GM23338 (cell line): ENCODE measurements at regions not wholly inside any gene's neighbourhood (a gene's known extent, or its start where the extent isn't known, plus 50 kb on each side); places are given as distances from the start of the nearest gene placed in this dataset.

Experiments
- ATAC-seq: fragments of 200-7000 bp; cut with Tn5 transposase; 3 replicates; pipeline ENCODE4 v1.9.1; 2020
- DNase-seq: peaks from one replicate; pipeline ENCODE4 v3.0.0-alpha.2; 2015; ENCODE audit warnings: low spot score
- H2AFZ ChIP-seq: fragments of 200-600 bp; sonication (generic); 2 replicates; pipeline ENCODE4 v1.8.0; 2016; ENCODE audit warnings: antibody characterized with exemption, mild to moderate bottlenecking, moderate library complexity
- H3F3A ChIP-seq: fragments of 200-600 bp; sonication (generic); replicated peaks from 2 replicates; pipeline ENCODE4 v1.8.0; 2017; ENCODE audit warnings: antibody characterized with exemption, mixed run types, low read depth
- H3K27ac ChIP-seq: fragments of 200-600 bp; sonication (generic); 2 replicates; pipeline ENCODE4 v1.6.1; 2016; ENCODE audit warnings: low read depth
- H3K27me3 ChIP-seq: fragments of 200-600 bp; sonication (generic); 2 replicates; pipeline ENCODE4 v1.8.0; 2016; ENCODE audit warnings: mild to moderate bottlenecking, mixed run types, moderate library complexity; ENCODE audit not compliant: insufficient read depth
- H3K36me3 ChIP-seq: fragments of 200-600 bp; sonication (generic); 2 replicates; pipeline ENCODE4 v1.8.0; 2016; ENCODE audit warnings: mild to moderate bottlenecking; ENCODE audit not compliant: insufficient read depth
- H3K4me1 ChIP-seq: fragments of 200-600 bp; sonication (generic); 2 replicates; pipeline ENCODE4 v1.8.0; 2016; ENCODE audit warnings: mild to moderate bottlenecking, moderate library complexity; ENCODE audit not compliant: insufficient read depth
- H3K4me2 ChIP-seq: fragments of 200-600 bp; sonication (generic); 2 replicates; pipeline ENCODE4 v1.7.1; 2017; ENCODE audit warnings: mixed run types
- H3K4me3 ChIP-seq: fragments of 200-600 bp; sonication (generic); 2 replicates; pipeline ENCODE4 v1.6.1; 2016; ENCODE audit warnings: mixed run types
- H3K79me2 ChIP-seq: fragments of 200-600 bp; sonication (generic); replicated peaks from 2 replicates; pipeline ENCODE4 v1.8.0; 2017; ENCODE audit warnings: mild to moderate bottlenecking; ENCODE audit not compliant: insufficient read depth
- H3K9me2 ChIP-seq: fragments of 200-600 bp; sonication (generic); 2 replicates; pipeline ENCODE4 v1.8.0; 2017; ENCODE audit not compliant: insufficient read depth
- H4K20me1 ChIP-seq: fragments of 200-600 bp; sonication (generic); replicated peaks from 2 replicates; pipeline ENCODE4 v1.8.0; 2017; ENCODE audit warnings: mild to moderate bottlenecking; ENCODE audit not compliant: insufficient read depth
- H3K27ac Mint-ChIP-seq: 2 replicates; pipeline ENCODE4 v1.8.0; 2020; ENCODE audit warnings: inconsistent platforms, mild to moderate bottlenecking, moderate library complexity, mixed read lengths
- H3K27me3 Mint-ChIP-seq: 3 replicates; pipeline ENCODE4 v1.8.0; 2022; ENCODE audit warnings: low read depth, mild to moderate bottlenecking, moderate library complexity, mixed read lengths, inconsistent platforms; ENCODE audit not compliant: insufficient read depth, poor library complexity
- H3K36me3 Mint-ChIP-seq: 3 replicates; pipeline ENCODE4 v1.8.0; 2021; ENCODE audit warnings: low read depth, mild to moderate bottlenecking, inconsistent platforms, moderate library complexity, mixed read lengths
- H3K4me1 Mint-ChIP-seq: 3 replicates; pipeline ENCODE4 v1.8.0; 2020; ENCODE audit warnings: mild to moderate bottlenecking, inconsistent platforms, mixed read lengths
- H3K4me3 Mint-ChIP-seq: 3 replicates; pipeline ENCODE4 v1.8.0; 2021; ENCODE audit warnings: moderate library complexity, mild to moderate bottlenecking, inconsistent platforms, mixed read lengths
- H3K9me3 Mint-ChIP-seq: 3 replicates; pipeline ENCODE4 v1.8.0; 2020; ENCODE audit warnings: moderate library complexity, mild to moderate bottlenecking, inconsistent platforms, mixed read lengths
- CREB1 ChIP-seq: fragments of 250-450 bp; sonication (Bioruptor Pico); IDR thresholded peaks from 2 replicates; pipeline ENCODE4 v1.5.0; 2020; ENCODE audit warnings: low read depth, mild to moderate bottlenecking, moderate library complexity
- EZH2 ChIP-seq: fragments of 200-600 bp; sonication (generic); IDR thresholded peaks from one replicate; pipeline ENCODE4 v1.8.0; 2017; ENCODE audit warnings: antibody characterized with exemption, mild to moderate bottlenecking, low read depth; ENCODE audit not compliant: unreplicated experiment
- EZH2phosphoT487 ChIP-seq: fragments of 200-600 bp; sonication (generic); IDR thresholded peaks from one replicate; pipeline ENCODE4 v1.8.1; 2018; ENCODE audit warnings: antibody characterized with exemption; ENCODE audit not compliant: unreplicated experiment
- POLR2AphosphoS5 ChIP-seq: IDR thresholded peaks from 2 replicates; pipeline ENCODE4 v1.6.1; 2016; ENCODE audit warnings: antibody characterized with exemption, low read depth
- REST ChIP-seq: IDR thresholded peaks from one replicate; pipeline ENCODE4 v1.6.1; 2018; ENCODE audit warnings: antibody characterized with exemption; ENCODE audit not compliant: unreplicated experiment
- STAT1 ChIP-seq: IDR thresholded peaks from one replicate; pipeline ENCODE4 v1.6.1; 2016; ENCODE audit warnings: antibody characterized with exemption; ENCODE audit not compliant: unreplicated experiment
- ZNF331 ChIP-seq: fragments of 250-450 bp; sonication (Bioruptor Pico); IDR thresholded peaks from 2 replicates; pipeline ENCODE4 v1.5.0; 2020; ENCODE audit warnings: low read depth, mild to moderate bottlenecking, moderate library complexity
- TF ChIP-seq, protein P1 (sequence below): fragments of 250-450 bp; sonication (Bioruptor Pico); IDR thresholded peaks from 2 replicates; pipeline ENCODE4 v1.5.0; 2020; ENCODE audit warnings: mild to moderate bottlenecking, moderate library complexity
- TF ChIP-seq, protein P2 (sequence below): IDR thresholded peaks from 2 replicates; pipeline ENCODE4 v1.6.1; 2016; ENCODE audit warnings: antibody characterized with exemption
- TF ChIP-seq, protein P3 (sequence below), 2 experiments: fragments of 200-600 bp in 1 of 2; sonication (generic) in 1 of 2; conservative IDR thresholded peaks; 2 replicates each; pipeline versions ENCODE4 v1.5.1 to v1.6.1; 2016 to 2017; ENCODE audit warnings: antibody characterized with exemption in 2 of 2, low read depth in 2 of 2, mild to moderate bottlenecking in 2 of 2, moderate library complexity in 1 of 2

DNA sequence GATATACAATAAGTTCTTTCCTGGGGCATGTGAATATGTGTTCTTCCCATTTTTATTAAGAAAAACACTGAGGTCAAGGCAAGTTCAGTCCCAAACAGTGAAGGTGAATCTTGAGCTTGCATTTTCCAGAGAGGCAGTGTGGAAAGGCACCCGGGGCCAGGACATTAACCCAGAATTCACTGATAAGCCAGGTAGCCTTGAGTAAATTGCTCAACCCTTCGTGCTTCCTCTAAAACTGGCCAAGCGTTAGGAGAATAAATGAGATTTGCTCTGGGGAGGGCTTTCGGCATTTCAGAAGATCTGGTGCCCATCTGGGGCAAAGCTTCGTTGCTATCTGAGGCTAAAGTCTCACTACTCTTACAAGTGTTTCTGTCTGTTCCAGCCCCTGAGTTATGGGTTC, 57.1 kb upstream of the KAZN start:
- Mint-ChIP-seq H3K9me3 (peaks cover 4% of the 10 kb centered on the region; the same call in 1 of the 3 replicates), H3K27ac (no peak overlapping the region), H3K27me3 (peaks cover 4% of the 10 kb centered on the region), H3K4me1 (peaks cover 13% of the 10 kb centered on the region), H3K36me3 (no peaks in the 10 kb centered on the region), H3K4me3 (no peak overlapping the region)
- no peaks in the 10 kb centered on the region for H3K36me3 ChIP-seq
- H3K4me3 ChIP-seq: no peak overlapping the region
- H3K27ac ChIP-seq: no peak overlapping the region
- no peak for ATAC-seq
- H3K9me2 ChIP-seq: peaks cover 13% of the 10 kb centered on the region; the same call in 1 of the 2 replicates
- no peak overlapping the region for H3K4me2 ChIP-seq
- no peak for DNase-seq
- no peaks in the 10 kb centered on the region for H3F3A ChIP-seq
- TF ChIP-seq ZNF331 (CRISPR knock-in tag): no peak
- no peak for TF ChIP-seq STAT1
- TF ChIP-seq, protein P1, sequence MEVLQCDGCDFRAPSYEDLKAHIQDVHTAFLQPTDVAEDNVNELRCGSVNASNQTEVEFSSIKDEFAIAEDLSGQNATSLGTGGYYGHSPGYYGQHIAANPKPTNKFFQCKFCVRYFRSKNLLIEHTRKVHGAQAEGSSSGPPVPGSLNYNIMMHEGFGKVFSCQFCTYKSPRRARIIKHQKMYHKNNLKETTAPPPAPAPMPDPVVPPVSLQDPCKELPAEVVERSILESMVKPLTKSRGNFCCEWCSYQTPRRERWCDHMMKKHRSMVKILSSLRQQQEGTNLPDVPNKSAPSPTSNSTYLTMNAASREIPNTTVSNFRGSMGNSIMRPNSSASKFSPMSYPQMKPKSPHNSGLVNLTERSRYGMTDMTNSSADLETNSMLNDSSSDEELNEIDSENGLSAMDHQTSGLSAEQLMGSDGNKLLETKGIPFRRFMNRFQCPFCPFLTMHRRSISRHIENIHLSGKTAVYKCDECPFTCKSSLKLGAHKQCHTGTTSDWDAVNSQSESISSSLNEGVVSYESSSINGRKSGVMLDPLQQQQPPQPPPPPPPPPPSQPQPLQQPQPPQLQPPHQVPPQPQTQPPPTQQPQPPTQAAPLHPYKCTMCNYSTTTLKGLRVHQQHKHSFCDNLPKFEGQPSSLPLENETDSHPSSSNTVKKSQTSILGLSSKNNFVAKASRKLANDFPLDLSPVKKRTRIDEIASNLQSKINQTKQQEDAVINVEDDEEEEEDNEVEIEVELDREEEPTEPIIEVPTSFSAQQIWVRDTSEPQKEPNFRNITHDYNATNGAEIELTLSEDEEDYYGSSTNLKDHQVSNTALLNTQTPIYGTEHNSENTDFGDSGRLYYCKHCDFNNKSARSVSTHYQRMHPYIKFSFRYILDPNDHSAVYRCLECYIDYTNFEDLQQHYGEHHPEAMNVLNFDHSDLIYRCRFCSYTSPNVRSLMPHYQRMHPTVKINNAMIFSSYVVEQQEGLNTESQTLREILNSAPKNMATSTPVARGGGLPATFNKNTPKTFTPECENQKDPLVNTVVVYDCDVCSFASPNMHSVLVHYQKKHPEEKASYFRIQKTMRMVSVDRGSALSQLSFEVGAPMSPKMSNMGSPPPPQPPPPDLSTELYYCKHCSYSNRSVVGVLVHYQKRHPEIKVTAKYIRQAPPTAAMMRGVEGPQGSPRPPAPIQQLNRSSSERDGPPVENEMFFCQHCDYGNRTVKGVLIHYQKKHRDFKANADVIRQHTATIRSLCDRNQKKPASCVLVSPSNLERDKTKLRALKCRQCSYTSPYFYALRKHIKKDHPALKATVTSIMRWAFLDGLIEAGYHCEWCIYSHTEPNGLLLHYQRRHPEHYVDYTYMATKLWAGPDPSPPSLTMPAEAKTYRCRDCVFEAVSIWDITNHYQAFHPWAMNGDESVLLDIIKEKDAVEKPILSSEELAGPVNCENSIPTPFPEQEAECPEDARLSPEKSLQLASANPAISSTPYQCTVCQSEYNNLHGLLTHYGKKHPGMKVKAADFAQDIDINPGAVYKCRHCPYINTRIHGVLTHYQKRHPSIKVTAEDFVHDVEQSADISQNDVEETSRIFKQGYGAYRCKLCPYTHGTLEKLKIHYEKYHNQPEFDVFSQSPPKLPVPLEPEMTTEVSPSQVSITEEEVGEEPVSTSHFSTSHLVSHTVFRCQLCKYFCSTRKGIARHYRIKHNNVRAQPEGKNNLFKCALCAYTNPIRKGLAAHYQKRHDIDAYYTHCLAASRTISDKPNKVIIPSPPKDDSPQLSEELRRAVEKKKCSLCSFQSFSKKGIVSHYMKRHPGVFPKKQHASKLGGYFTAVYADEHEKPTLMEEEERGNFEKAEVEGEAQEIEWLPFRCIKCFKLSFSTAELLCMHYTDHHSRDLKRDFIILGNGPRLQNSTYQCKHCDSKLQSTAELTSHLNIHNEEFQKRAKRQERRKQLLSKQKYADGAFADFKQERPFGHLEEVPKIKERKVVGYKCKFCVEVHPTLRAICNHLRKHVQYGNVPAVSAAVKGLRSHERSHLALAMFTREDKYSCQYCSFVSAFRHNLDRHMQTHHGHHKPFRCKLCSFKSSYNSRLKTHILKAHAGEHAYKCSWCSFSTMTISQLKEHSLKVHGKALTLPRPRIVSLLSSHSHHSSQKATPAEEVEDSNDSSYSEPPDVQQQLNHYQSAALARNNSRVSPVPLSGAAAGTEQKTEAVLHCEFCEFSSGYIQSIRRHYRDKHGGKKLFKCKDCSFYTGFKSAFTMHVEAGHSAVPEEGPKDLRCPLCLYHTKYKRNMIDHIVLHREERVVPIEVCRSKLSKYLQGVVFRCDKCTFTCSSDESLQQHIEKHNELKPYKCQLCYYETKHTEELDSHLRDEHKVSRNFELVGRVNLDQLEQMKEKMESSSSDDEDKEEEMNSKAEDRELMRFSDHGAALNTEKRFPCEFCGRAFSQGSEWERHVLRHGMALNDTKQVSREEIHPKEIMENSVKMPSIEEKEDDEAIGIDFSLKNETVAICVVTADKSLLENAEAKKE (CRISPR knock-in tag): no peak
- no peak for TF ChIP-seq REST
- TF ChIP-seq EZH2: no peak
- no peak for TF ChIP-seq POLR2AphosphoS5
- TF ChIP-seq, protein P2, sequence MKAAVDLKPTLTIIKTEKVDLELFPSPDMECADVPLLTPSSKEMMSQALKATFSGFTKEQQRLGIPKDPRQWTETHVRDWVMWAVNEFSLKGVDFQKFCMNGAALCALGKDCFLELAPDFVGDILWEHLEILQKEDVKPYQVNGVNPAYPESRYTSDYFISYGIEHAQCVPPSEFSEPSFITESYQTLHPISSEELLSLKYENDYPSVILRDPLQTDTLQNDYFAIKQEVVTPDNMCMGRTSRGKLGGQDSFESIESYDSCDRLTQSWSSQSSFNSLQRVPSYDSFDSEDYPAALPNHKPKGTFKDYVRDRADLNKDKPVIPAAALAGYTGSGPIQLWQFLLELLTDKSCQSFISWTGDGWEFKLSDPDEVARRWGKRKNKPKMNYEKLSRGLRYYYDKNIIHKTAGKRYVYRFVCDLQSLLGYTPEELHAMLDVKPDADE: no peak
- no peak for TF ChIP-seq CREB1 (CRISPR knock-in tag)
- TF ChIP-seq EZH2phosphoT487: no peak
- TF ChIP-seq, protein P3, sequence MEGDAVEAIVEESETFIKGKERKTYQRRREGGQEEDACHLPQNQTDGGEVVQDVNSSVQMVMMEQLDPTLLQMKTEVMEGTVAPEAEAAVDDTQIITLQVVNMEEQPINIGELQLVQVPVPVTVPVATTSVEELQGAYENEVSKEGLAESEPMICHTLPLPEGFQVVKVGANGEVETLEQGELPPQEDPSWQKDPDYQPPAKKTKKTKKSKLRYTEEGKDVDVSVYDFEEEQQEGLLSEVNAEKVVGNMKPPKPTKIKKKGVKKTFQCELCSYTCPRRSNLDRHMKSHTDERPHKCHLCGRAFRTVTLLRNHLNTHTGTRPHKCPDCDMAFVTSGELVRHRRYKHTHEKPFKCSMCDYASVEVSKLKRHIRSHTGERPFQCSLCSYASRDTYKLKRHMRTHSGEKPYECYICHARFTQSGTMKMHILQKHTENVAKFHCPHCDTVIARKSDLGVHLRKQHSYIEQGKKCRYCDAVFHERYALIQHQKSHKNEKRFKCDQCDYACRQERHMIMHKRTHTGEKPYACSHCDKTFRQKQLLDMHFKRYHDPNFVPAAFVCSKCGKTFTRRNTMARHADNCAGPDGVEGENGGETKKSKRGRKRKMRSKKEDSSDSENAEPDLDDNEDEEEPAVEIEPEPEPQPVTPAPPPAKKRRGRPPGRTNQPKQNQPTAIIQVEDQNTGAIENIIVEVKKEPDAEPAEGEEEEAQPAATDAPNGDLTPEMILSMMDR (conservative IDR thresholded peaks at IDR 0.05; ENCODE audit: low read depth in 2 of 2): no peak
- H3K79me2 ChIP-seq: no peaks in the 10 kb centered on the region
- no peaks in the 10 kb centered on the region for H4K20me1 ChIP-seq
- H2AFZ ChIP-seq: no peak overlapping the region
- peaks cover 5% of the 10 kb centered on the region for H3K4me1 ChIP-seq
- no peaks in the 10 kb centered on the region for H3K27me3 ChIP-seq
